CD4-positive, alpha-beta T cell treated with Interleukin-21 for 1 hour (primary cell): ENCODE measurements at regions not wholly inside any gene's neighbourhood (a gene's known extent, or its start where the extent isn't known, plus 50 kb on each side); places are given as distances from the start of the nearest gene placed in this dataset.
"Not testable (repeated sequence)": the region's sequence is repeated elsewhere in the genome, so short reads cannot be mapped to it uniquely, and the experiment has no call there.

Experiments
- DNase-seq: peaks from one replicate; pipeline ENCODE4 v3.0.0-alpha.2; 2020

DNA sequence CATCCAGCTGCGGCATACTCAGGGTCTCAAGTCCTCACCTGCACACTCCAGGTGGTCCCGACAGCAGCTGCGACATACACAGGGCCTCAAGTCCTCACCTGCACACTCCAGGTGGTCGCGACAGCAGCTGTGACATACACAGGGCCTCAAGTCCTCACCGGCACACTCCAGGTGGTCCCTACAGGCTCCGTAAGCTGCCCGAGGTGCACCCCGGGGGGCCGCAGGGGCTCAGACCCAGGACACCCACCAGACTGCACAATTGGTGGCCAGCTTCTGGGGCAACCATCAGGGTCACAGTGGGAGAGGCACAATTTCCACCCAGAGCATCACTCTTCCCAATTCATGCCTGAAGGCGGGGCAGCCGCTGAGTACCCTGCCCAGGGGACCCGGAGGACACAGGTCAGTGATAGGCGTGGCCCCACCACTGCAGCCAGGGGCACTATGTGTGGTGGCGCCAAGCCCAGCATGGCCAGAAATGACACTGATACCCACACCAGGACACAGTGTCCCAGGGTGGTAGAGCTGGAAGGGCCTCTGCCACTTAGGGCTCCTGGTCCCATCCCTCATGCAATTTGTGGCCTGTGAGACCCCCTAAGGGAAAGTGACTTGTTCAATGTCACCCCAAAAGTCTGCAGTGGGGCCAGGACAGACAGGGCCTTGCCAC, 57.5 kb upstream of the ZNF469 start:
- DNase-seq: no peak

DNA sequence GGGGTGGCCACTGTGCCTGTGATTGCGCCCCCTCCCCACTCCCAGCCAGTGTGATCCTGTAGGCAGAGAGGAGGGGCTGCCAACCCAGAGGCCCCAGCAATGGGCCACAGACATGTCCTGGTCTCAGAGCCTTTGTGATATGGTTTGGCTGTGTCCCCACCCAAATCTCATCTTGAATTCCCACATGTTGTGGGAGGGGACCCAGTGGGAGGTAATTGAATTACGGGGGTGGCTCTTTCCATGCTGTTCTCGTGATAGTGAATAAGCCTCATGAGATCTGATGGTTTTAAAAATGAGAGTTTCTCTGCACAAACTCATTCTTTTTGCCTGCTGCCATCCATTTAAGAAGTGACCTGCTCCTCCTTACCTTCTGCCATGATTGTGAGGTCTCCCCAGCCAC, 56.8 kb upstream of the ZNF469 start:
- DNase-seq: no peak

DNA sequence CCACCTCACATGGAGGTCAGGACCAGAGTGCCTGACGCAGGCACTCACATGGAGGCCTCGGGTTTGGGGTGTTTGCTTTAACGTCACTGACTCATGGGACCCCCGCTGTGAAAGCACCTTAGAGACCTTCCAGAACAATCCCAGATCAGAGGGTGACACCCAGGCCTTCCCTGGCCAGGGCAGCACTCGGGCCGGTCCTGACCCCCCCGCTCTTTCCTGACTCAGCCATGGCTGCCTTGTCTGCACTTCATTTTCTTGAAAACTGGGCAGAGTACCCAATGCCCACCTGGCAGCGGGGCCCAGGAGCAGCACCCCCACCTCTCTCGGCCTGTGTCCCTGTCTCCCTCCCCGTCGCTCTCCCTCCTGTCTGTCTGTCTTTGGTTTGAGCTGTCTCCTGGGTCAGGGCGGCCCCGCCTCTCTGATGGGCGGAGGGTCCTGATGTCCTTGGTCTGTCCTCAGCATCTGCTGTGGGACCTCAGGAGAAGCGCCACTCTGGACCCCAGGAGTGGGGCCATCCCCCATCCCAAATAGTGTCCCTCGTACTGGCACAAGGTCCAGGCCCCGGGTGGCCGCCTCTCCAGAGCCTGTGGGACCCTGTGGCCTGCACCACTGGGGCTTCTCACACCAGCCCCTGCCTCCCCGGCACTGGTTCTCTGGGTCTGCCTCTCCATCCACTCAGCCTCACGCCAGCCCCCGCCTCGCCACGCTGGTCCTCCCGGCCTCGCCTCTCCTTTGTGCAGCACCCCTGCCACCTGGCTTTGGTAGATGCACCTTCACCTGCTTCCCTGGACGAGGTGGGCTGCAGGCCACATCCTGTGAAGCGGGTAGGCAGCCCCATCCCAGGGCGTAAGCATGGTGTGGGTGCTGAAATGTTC, 55.9 kb upstream of the ZNF469 start:
- DNase-seq: no peak

DNA sequence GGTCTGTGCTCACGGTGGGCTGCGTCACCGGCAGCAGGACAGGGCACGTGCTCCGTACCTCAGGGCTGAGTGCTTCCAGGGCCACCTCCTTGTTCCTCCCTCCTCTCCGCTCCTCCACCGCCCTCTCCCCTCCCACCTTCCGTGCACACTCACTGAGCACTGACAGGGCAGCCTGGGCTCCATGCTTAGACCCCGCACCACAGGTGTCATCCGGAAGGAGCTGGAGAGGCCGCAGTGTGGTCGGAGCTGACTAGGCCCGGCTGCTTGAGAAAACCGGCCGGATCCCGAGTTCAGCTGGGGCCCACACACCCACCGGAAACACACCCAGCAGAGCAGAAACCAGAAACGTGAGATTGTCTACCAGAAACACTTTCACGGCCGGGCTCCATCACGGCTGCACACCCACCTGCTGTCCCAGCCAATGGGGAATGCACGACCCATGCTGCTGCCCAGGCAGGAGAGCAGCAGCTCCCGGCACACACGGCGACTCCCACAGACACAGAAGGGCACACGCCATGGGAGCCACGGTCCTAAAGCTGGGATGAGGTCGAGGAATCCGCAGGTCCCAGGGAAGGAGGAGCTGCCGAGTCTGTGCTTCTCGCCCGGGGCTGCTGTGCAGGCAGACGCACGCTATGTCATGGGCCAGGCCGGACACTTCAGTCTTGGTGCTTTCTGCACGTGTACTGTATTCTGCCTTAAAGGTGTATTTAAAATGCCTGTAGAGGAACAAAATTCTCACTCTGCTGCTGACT, 55.0 kb upstream of the ZNF469 start:
- no peak for DNase-seq

DNA sequence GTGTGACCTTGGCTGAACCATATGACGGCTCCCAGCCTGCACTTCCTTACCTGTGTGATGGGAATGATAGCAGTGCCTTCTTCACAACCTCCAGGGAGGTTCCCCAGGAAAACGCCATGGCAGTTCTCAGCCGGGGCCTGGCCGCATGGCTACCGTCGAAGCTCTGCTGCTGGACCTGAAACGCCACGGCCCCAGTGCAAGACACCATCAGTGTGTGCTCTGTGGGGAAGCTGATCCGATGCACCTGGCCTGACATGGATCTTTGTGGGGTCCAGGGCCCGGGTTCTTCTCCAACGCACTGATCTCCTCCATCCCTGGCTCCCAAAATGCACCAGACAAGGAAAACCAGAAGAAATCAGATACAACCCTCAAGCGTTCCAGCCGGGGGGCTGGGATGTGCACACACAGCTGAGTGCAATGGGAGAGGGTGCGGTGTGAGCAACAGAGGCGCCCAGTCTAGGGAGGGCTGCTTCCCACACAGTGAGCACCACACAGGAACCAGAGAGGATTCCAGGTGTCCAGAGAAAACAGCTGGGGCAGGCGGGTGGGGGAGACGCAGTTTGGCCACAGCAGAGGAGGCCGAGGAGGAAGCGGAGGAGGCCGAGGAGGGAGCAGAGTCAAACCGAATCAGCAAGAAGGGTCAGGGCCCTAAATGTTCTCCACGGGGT, 54.3 kb upstream of the ZNF469 start:
- DNase-seq: no peak

DNA sequence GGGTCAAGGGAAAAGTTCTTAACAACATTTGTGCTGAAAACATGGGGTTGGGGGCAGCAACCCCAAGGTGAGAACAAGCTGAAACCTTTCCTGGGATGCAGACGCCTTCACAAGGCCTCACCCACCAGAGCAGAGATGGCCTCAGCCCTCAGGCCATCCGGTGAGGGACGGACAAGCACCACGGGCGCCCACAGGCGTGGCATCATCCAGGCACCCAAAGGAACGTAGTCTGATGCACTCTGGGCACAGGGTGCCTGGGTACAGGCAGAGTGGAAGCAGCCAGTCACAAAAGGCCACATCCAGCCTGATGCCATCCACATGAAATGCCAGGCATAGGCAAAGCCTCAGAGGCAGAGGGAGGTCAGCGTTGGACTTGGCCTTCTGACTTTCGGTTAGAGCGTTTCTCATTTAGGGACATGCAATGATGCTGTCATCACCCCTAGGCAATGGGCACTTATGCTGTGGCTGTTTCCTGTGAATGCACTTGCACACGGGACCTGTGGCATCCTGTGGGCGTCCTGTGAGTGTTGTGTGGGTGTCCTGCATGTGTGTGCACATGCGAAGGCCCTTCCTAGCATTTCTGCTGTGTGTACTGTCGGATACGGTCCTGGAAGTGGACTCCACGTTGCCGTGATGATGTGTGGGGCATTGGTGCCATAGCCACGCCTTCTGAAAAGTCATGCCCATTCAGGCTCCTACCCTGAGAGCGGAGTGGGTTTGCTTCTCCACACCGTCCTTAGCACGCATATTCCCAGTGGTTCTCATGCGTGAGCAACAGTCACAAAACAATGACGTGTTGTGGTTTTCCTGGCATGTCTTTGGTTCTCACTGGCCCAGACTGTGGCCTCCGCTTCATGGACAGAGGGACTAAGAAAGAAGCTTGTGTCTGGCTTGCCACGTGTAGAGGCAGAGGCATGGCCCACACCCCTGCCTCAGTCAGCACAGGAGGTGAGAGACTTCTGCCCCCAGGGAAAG, 52.7 kb upstream of the ZNF469 start:
- no peak for DNase-seq

DNA sequence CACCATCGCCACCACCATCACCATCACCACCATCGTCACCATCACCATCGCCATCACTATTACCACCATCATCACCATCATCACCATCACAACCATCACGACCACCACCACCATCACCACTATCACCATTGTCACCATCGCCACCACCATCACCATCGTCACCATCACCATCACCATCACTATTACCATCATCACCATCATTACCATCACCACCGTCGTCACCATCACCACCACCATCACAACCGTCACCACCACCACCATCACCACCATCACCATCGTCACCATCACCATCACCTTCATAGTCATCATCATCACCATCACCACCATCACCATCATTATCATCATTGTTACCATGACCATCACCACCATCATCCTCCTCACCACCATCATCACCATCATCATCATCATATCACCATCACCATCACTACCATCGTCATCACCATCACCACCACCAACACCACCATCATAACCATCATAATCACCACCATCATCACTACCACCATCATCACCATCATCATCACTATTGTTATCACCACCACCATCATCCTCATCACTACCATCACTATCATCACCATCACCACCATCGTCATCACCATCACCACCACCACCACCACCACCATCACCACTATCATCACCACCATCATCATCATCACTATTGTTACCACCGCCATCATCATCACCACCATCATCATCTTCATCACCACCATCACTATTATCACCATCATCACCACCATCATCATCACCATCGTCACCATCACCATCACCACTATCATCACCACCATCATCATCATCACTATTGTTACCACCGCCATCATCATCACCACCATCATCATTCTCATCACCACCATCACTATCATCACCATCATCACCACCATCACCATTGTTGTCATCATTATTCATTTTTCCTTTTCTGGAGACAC, 51.5 kb upstream of the ZNF469 start:
- DNase-seq: no peak

DNA sequence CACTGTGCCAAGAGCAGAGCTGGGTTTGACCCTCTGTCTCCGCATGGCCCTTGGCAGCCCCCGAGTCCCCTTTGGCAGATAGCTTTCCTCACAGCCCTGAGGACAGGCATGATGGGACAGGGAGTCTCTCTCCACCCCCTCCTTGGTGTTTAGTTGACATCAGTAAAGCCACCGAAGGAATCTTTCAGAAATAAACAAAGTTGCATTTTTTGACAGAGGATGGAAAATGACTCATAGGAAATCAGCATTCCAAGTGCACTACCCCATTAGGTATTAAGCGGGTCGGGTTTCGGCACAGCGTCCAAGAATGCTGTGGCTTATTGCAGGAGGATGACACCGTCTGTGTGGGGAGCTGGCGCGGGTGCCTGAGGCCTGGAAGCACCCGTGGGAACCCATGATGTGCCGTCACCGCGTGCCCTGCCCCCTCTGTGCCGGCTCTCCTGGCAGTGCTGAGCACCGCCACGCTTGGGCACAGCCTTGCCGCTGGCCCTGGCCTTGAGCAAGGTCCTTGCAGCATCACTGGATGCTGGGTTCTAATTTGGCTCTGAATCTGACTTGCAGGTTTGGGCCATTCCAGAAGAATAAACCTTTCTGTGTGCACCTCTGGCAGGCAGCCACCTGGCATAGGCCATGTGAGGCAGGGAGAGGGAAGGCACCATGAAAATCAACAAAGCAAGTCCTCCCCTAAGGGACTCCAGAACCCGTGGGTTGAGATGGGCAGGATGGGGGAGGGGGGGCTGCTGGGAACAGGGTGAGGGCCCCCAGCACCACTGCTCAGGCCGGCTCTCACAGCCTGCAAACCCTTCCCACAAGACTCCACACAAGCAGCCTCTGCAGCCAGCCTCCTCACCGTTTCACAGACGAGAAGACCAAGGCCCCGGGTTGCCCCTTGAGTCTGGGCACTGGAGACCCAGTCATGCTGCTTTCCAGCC, 50.5 kb upstream of the ZNF469 start:
- no peak for DNase-seq

DNA sequence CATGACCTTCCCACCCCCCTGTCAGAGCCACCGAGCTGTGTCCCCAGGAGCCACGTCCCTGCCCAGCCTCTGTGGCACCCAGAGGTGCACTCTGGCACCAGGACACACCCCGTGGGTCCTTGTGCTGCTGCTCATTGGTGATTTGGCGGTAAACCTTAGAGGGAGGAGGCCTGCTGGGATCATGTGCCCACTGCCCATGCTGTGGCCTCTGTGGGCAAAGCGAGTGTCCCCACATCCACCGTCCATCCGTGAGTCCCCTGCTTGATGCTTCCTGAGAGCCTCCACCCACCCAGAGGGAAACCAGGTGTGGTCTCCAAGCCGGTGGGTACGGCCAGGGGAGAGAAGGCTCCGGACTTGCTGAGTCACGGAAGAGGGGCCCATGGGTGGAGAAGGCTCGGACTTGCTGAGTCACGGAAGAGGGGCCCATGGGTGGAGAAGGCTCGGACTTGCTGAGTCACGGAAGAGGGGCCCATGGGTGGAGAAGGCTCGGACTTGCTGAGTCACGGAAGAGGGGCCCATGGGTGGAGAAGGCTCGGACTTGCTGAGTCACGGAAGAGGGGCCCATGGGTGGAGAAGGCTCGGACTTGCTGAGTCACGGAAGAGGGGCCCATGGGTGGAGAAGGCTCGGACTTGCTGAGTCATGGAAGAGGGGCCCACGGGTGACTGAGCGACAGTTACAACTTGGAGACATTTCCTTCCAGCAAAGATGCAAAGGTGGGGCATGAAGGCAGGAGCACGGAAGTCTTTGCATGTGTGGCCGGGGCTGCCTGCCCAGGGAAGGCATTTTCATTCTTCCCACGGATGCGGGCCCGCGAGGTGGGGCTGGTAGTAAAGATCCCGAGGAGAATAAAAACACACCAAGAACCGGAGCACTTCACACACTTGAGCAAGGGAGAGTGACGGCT, 49.6 kb upstream of the ZNF469 start:
- DNase-seq: not testable (repeated sequence)
